ENCODE measurements at regions not wholly inside any gene's neighbourhood (a gene's known extent, or its start where the extent isn't known, plus 50 kb on each side); places are given as distances from the start of the nearest gene placed in this dataset.
"Not testable (repeated sequence)": the region's sequence is repeated elsewhere in the genome, so short reads cannot be mapped to it uniquely, and the experiment has no call there.

DNA sequence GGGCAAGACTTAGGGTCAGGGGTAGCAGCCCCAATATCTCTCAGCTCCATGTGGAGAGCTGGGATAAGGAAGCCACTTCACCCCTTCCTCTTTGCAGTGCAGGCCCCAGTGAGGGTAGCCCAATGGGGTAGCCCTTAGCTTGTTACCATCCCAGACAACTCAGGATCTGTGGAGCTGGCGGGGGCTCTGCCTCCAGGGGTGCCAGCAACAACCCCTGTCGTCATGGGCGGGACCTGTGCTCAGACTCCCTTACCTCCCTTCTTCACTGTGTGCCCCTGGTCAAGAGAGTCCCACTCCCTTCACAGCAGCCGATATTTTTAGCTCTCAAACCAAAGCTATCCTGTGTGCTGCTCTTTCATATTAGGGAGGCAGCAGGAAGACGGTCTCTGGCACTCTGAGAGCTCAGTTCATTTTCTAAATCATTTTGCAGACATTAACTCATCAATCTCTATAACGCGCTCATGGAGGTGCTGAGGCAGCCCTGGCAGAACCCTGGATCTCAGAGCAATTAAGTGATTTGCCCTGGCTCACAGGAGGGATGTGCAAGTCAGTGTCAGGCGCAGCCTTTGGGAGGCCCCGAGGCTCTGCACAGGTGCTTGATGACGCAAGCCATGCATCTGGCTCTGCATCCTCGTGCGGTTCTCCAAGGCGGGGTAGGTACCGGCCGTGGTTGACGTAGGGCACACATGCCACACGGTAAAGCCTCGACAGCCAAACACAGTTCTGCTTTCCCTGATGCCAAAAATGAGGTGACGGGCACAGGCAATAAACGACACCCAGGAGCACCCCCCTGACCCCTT, 357.6 kb downstream of the SHANK2 start:
- no peak for DNase-seq (ENCODE audit: low spot score)

- DNase-seq (ENCODE audit: low spot score), result no peak
Observed at GRCh38 chr11:70895366-70895670, 357.1 kb downstream of the SHANK2 start.

- no peak for DNase-seq (ENCODE audit: low spot score)
Observed at GRCh38 chr11:70897429-70897828, 354.9 kb downstream of the SHANK2 start.

- no peak for DNase-seq (ENCODE audit: low spot score)
Observed at GRCh38 chr11:70899616-70900015, 352.8 kb downstream of the SHANK2 start.

GRCh38 chr11:70900540-70900939, 351.8 kb downstream of the SHANK2 start:
- DNase-seq (ENCODE audit: low spot score), result no peak

GRCh38 chr11:70901951-70902521, 350.3 kb downstream of the SHANK2 start:
- no peak for DNase-seq (ENCODE audit: low spot score)

GRCh38 chr11:70903229-70903628, 349.1 kb downstream of the SHANK2 start:
- not testable (repeated sequence) for DNase-seq (ENCODE audit: low spot score)

GRCh38 chr11:70906101-70906500, 346.3 kb downstream of the SHANK2 start:
- DNase-seq (ENCODE audit: low spot score), result no peak

DNA sequence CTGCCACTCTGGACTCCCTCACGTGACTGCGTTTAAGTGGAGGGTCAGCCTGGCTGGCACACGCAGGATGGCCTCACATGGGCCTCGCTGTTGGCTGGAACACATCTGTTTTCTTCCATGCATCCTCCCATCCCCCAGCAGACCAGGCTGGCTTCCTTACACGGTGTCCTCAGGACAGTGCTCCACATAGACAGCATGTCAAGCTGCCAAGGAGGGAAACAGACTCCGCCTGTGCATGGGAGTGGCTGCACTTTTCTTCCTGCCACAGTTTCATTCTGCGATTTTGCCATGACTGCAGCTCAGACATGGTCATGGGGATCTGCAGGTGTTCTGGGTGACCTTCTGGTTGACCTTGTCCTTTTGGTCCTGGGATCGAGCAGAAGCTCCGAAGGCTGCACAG, 344.2 kb downstream of the SHANK2 start:
- no peak for DNase-seq (ENCODE audit: low spot score)

GRCh38 chr11:70910835-70911234, 341.5 kb downstream of the SHANK2 start:
- no peak for DNase-seq (ENCODE audit: low spot score)

DNA sequence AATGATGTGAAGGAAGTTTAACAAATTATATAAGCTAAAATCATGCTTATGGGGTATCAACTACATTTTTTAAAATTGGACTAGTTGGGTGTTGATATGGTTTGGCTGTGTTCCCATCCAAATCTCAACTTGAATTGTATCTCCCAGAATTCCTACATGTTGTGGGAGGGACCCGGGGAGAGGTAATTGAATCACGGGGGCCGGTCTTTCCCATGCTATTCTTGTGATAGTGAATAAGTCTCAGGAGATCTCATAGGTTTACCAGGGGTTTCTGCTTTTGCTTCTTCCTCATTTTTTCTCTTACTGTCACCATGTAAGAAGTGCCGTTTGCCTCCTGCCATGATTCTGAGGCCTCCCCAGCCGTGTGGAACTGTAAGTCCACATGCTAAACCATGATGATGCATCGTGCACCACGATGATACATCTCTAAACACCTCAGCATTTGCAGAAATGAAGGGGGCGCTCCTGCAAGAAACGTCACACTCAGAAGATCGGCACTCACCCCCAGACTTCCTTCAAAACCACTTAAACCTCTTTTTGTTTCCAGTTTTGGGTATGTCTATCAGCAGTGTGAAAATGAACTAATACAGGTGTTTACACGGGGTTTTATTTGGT, 340.0 kb downstream of the SHANK2 start:
- DNase-seq (ENCODE audit: low spot score), result no peak

- DNase-seq (ENCODE audit: low spot score), result no peak
Observed at GRCh38 chr11:70913715-70914231, 338.6 kb downstream of the SHANK2 start.

DNA sequence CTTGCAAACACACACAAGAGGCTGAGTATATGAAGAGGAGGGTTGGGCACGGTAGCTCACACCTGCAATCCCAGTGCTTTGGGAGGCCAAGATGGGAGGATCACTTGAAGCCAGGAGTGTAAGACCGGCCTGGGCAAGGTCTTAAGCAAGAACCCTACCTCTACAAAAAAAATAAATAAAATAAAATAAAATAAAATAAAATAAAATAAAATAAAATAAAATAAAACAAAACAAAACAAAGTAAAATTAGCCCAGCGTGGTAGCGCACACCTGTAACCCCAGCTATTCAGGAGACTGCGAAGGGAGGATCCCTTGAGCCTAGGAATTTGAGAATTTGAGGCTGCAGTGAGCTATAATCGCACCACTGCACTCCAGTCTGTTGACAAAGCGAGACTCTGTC, 337.9 kb downstream of the SHANK2 start:
- no peak for DNase-seq (ENCODE audit: low spot score)

DNA sequence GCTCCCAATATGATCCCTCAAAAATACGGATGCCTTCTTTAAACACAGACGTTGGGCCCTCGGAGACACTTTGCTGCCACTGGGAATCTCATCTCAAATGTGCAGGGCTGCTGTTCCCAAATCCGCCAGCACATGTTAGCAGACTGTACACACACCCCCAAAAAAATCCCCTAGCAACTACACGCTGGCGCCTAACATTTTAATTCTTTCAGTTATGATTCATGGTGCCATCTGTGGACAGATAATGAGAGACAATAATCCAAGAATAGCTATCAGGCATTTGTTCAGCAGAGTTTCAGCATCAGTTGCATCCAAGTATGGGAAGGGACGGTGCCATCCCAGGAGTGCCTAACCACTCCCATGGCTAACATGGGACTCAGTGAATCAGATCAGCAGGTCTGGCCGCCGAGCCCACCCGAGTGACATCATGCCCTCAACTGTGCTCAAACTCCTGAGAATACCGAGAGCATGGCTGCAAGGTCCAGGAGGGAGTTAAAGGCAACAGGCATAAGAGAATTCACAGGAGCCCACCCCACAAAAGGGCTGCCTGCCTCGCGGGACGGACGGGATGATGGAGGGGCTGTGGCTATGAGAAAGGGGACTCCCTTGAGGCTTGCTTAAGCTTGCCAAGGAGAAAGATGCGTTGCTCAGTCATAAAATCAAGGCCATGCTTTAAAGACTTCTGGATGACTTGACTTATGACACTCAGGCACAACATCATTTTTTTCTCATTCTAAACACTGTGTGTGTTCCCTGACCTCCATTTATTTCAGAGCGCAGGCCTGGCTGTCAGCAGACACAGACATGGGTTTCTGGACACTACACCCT, 337.0 kb downstream of the SHANK2 start:
- DNase-seq (ENCODE audit: low spot score), result no peak

DNA sequence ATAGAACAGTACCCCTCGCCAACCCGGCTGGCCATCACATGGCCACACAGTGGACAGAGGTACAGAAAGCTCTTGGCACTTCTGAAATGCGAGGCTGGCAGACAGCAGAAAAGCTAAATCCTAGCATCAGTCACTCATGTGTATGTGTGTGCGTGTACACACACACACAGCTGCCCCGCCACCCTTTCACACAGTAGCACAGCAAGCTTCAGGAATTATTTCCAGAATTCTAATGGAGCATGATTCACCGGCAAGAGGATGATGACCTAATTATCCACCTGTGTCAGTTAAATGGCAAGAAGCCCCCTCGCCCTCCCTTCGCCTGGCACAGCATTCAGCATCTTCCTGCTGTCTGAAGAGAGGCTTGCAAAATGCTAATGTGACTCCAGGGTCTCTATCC, 336.0 kb downstream of the SHANK2 start:
- DNase-seq (ENCODE audit: low spot score), result no peak

DNA sequence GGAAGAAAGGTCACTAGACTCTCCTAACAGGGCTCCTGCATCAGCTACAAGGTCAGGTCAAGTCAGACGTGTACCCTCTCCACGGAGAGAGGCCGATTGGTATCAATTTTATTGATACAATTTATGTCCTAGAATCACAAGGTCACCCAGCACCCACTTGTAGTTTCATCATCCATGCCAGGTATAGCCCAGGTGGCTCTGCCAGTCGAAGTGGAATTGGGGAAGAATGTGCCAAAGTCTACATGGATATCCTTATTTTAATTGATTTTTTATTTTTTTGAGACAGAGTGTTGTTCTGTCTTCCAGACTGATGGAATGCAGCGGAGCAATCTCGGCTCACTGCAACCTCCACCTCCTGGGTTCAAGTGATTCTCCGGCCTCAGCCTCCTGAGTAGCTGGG, 334.1 kb downstream of the SHANK2 start:
- DNase-seq (ENCODE audit: low spot score), result no peak

- no peak for DNase-seq (ENCODE audit: low spot score)
Observed at GRCh38 chr11:70921804-70922203, 330.6 kb downstream of the SHANK2 start.

- DNase-seq (ENCODE audit: low spot score), result no peak
Observed at GRCh38 chr11:70924108-70924507, 328.3 kb downstream of the SHANK2 start.

DNA sequence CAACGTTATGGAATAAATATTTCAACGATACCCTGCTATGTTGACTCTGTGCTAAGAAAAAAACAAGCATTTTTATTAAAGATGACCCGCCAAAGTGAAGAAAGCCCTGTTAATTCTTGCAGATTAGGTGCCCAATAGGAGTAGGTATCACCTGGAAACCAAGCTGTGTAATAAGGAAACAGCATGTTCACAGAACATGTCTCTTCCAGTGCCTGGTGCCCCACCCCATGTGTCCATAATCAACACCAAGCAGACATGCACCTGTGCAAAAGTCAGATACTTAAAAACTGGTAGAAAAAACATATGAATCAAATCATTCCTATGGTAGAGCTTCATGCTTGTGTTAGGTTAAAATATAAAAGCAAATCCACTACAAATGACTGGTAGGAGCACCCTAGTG, 327.1 kb downstream of the SHANK2 start:
- DNase-seq (ENCODE audit: low spot score), result no peak

GRCh38 chr11:70926543-70927201, 325.7 kb downstream of the SHANK2 start:
- no peak for DNase-seq (ENCODE audit: low spot score)

DNA sequence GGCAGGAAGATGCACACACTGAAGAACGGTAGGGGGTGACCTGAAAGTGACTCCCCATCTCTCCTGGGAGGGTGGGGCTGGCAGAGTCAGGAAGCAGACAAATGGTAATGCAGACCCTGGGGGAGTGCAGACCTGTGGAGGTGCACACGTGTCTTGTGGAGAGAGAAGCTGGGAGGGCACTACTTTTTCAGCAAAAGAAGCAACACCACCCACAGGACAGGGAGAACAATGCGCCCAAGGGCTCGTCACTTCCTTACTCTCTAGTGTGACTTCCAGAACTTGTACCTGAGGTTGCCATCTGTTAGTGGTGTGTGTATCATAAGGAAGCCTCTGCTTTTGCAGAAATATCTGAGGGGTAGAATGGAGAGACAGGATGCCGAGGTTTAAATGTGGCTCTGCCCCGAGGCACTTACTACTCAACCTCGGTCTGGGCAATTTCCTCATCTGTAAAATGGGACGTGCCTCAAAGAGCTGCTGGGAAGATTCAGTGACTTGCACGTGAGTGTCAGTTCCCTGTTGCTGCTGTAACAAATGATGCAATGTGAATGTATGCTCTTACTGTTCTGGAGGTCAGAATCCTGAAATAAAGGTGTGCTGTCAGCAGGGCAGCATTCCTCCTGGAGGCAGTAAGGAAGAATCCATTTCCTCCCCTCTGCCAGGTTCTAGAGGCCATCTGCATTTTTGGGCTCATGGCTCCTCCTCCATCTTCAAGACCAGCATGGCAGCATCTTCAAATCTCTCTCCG, 323.4 kb downstream of the SHANK2 start:
- DNase-seq (ENCODE audit: low spot score), result no peak

All from HuH-7.5 (cell line).